Heart left ventricle (tissue), 13 donors: ENCODE measurements at regions not wholly inside any gene's neighbourhood (a gene's known extent, or its start where the extent isn't known, plus 50 kb on each side); places are given as distances from the start of the nearest gene placed in this dataset.

Experiments
- POLR2A ChIP-seq, 2 donors: fragments of 450-650 bp; IDR thresholded peaks; one replicate each; pipeline ENCODE4 v1.6.1; 2017; ENCODE audit warnings: antibody characterized with exemption in 2 of 2, mild to moderate bottlenecking in 2 of 2, moderate library complexity in 2 of 2
- TF ChIP-seq, protein P1 (sequence below), 12 donors: fragments of 200-600 bp; sonication (generic) in 4 of 12; IDR thresholded peaks; one replicate each; pipeline versions ENCODE4 v1.5.0 to v1.8.0; 2018 to 2022; ENCODE audit warnings: antibody characterized with exemption in 12 of 12, mild to moderate bottlenecking in 5 of 12
- donor health status: ischemic (EF 13 %, LVEDD 7.1; RV severe dilation, severe dysfunction).
- donor health status: DM: no; HTN: yes; CAD: no.
- donor health status: DM: no; HTN: no; CAD: no.
- donor health status: ischemic (EF 25% LVEDD 6.9; RV normal size, moderate dysfunction).
- donor health status: ischemic (EF 25% LVEDD 5.7; RV mildly dilated, moderate dysfunction).
- donor health status: ischemic (EF 35%, LVEDD 5.7; RV mildly dilated, moderate dysfunction).
- donor health status: nonischemic (EF 11% LVEDD 7.7; RV severe dilation, severe dysfunction).
- donor health status: DM: yes; HTN: yes; CAD: no.
- donor health status: PGD.
- donor health status: ischemic (EF 29% LVEDD 5.4; RV normal size, mild dysfunction).
- donor health status: nonischemic (EF 23%, LVEDD 6.1; RV moderate dilation, normal function).

DNA sequence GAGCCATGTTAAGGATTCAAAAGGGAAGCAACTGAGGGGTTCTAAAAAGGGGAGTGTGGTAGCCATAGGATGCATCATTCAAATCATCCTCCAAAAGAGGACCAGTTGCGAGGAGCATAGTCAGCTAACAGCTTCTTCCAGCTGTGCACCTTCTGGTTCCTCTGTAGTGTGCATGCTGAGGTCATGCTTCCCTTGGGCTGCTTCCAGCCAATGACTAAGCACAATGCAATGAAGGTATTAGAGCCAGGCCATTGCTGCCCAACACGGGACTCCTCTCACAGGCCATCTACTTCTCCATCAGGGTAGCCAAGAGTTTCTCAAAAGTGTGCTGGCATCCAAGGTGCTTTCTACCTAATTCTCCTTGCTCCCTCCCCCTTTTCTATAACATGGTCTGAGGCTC, 69.2 kb upstream of the ARID2 start:
- TF ChIP-seq POLR2A (IDR thresholded peaks at IDR 0.05), result no peak
- TF ChIP-seq, protein P1, sequence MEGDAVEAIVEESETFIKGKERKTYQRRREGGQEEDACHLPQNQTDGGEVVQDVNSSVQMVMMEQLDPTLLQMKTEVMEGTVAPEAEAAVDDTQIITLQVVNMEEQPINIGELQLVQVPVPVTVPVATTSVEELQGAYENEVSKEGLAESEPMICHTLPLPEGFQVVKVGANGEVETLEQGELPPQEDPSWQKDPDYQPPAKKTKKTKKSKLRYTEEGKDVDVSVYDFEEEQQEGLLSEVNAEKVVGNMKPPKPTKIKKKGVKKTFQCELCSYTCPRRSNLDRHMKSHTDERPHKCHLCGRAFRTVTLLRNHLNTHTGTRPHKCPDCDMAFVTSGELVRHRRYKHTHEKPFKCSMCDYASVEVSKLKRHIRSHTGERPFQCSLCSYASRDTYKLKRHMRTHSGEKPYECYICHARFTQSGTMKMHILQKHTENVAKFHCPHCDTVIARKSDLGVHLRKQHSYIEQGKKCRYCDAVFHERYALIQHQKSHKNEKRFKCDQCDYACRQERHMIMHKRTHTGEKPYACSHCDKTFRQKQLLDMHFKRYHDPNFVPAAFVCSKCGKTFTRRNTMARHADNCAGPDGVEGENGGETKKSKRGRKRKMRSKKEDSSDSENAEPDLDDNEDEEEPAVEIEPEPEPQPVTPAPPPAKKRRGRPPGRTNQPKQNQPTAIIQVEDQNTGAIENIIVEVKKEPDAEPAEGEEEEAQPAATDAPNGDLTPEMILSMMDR (IDR thresholded peaks at IDR 0.05), result no peak
